Peyer's patch (tissue), 4 donors: ENCODE measurements at regions not wholly inside any gene's neighbourhood (a gene's known extent, or its start where the extent isn't known, plus 50 kb on each side); places are given as distances from the start of the nearest gene placed in this dataset.

Source experiments
- DNase-seq, 3 donors: peaks; one replicate each; pipeline ENCODE4 v3.0.0-alpha.2; 2017 to 2019
- H3K27ac ChIP-seq, 4 donors: fragments of 200-600 bp; sonication (generic); one replicate each; pipeline ENCODE4 v1.5.1; 2016 to 2019
- H3K27me3 ChIP-seq, 2 donors: fragments of 200-600 bp; sonication (generic); one replicate each; pipeline ENCODE4 v1.5.1; 2019
- H3K36me3 ChIP-seq, 3 donors: fragments of 200-600 bp; sonication (generic); one replicate each; pipeline ENCODE4 v1.5.1; 2016 to 2019
- H3K4me1 ChIP-seq, 4 donors: fragments of 200-600 bp; sonication (generic); one replicate each; pipeline ENCODE4 v1.5.1; 2016 to 2019
- H3K4me3 ChIP-seq, 4 donors: fragments of 200-600 bp; sonication (generic); 1 replicate in 3 of 4; 2 replicates in 1 of 4; pipeline ENCODE4 v1.5.1; 2016 to 2019; ENCODE audit warnings: mild to moderate bottlenecking in 1 of 4
- H3K9me3 ChIP-seq, 4 donors: fragments of 200-600 bp; sonication (generic); one replicate each; pipeline ENCODE4 v1.5.1; 2016 to 2019; ENCODE audit warnings: mild to moderate bottlenecking in 1 of 4
- POLR2A ChIP-seq, 2 donors: fragments of 450-650 bp; IDR thresholded peaks; one replicate each; pipeline ENCODE4 v1.5.1; 2017; ENCODE audit warnings: antibody characterized with exemption in 2 of 2, mild to moderate bottlenecking in 2 of 2, moderate library complexity in 2 of 2
- TF ChIP-seq, protein P1 (sequence below), 6 experiments: fragments of 450-650 bp in 4 of 6; fragments of 200-600 bp in 2 of 6; sonication (generic) in 1 of 6; IDR thresholded peaks; one replicate each; pipeline ENCODE4 v1.5.1; 2017 to 2019; ENCODE audit warnings: antibody characterized with exemption in 6 of 6, mild to moderate bottlenecking in 3 of 6, moderate library complexity in 1 of 6

DNA sequence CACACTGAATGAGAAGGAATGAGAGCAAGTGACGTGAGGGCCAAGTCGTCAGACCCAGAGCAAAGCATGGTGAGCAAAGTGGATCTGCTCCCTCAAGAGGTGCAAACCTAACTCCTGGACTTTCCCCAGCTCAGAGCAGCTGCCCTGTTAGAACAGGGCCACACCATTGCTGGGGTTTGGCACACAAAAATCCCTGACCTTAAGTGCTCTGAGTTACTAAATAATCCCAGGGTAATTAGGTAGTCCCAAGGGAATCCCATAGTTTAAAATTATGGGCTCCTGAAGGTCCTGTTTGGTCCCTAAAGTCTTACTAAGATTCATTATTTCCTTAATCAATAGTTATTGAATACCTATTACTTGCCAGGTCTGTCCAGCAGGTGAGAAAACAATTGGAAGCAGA, 165.1 kb upstream of the TNFAIP3 start:
- no peak for DNase-seq
- no peaks in the 10 kb centered on the region for H3K9me3 ChIP-seq
- H3K27ac ChIP-seq = no peak overlapping the region
- no peaks in the 10 kb centered on the region for H3K27me3 ChIP-seq
- H3K4me3 ChIP-seq = no peak overlapping the region
- H3K36me3 ChIP-seq = no peaks in the 10 kb centered on the region
- H3K4me1 ChIP-seq = peaks cover 0 to 12% (median 0%) of the 10 kb centered on the region in 4 donors
- TF ChIP-seq, protein P1, sequence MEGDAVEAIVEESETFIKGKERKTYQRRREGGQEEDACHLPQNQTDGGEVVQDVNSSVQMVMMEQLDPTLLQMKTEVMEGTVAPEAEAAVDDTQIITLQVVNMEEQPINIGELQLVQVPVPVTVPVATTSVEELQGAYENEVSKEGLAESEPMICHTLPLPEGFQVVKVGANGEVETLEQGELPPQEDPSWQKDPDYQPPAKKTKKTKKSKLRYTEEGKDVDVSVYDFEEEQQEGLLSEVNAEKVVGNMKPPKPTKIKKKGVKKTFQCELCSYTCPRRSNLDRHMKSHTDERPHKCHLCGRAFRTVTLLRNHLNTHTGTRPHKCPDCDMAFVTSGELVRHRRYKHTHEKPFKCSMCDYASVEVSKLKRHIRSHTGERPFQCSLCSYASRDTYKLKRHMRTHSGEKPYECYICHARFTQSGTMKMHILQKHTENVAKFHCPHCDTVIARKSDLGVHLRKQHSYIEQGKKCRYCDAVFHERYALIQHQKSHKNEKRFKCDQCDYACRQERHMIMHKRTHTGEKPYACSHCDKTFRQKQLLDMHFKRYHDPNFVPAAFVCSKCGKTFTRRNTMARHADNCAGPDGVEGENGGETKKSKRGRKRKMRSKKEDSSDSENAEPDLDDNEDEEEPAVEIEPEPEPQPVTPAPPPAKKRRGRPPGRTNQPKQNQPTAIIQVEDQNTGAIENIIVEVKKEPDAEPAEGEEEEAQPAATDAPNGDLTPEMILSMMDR (IDR thresholded peaks at IDR 0.05) = no peak
- TF ChIP-seq POLR2A (IDR thresholded peaks at IDR 0.05) = no peak

DNA sequence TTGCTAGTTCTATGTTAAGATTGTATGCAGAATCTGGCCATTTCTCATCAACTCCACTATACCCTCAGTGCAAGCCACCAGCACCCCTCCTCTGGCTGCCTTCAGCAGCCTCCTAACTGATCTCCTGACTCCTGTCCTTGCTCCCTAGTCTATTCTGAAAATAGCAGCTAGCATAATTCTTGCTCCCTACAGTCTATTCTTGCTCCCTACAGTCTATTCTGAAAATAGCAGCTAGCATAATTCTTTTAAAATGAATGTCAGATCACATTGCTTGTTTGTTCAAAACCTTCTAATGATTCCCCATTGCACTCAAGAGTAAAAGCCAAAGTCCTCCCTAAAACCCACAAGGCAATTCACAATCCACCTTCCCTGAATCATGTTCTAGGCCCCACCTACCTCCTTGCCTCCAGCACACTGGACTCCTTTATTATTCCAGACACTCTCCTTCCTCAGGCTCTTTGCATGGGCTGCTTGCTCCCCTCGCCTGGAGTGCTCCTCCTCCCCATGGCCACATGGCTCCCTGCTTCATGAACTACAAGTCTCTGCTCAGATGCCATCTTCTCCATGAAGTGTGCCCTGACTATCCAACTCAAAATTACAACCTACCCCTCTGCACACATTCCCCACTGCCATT, 164.2 kb upstream of the TNFAIP3 start:
- DNase-seq = no peak
- H3K4me3 ChIP-seq = no peak overlapping the region
- no peak for TF ChIP-seq POLR2A (IDR thresholded peaks at IDR 0.05)
- TF ChIP-seq, protein P1 (IDR thresholded peaks at IDR 0.05) = peak in 2 of 6 experiments; percentile 5 to 28

DNA sequence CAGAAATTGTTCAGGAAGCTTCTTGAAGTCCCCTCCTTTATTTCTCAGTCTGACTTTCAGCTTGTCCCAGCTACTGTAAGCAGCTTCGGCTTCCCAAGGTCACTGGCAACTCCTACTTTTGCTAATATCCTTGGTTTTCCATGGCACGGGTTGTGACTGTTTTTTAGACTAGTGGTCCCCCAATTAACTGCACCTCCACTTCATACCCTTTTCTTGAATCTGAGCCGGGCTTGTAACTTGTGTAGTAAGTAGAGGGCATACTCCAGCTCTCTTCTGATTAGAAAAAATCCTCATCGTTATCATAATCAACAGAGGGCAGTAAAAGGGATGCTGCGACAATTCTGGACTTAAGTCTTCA, 162.3 kb upstream of the TNFAIP3 start:
- H3K4me1 ChIP-seq = peaks cover 0 to 5% (median 0%) of the 10 kb centered on the region in 4 donors
- TF ChIP-seq POLR2A (IDR thresholded peaks at IDR 0.05) = no peak
- TF ChIP-seq, protein P1 (IDR thresholded peaks at IDR 0.05) = no peak
- H3K27ac ChIP-seq = no peak overlapping the region
- no peak for DNase-seq
- H3K36me3 ChIP-seq = no peaks in the 10 kb centered on the region
- no peaks in the 10 kb centered on the region for H3K27me3 ChIP-seq
- no peaks in the 10 kb centered on the region for H3K9me3 ChIP-seq
- H3K4me3 ChIP-seq = no peak overlapping the region

More for the DNA sequence above, 164.2 kb upstream of the TNFAIP3 start:
- H3K27ac ChIP-seq = no peak overlapping the region
- H3K27me3 ChIP-seq = no peaks in the 10 kb centered on the region
- no peaks in the 10 kb centered on the region for H3K9me3 ChIP-seq
- no peaks in the 10 kb centered on the region for H3K36me3 ChIP-seq
- H3K4me1 ChIP-seq = peaks cover 0 to 4% (median 1%) of the 10 kb centered on the region in 4 donors

DNA sequence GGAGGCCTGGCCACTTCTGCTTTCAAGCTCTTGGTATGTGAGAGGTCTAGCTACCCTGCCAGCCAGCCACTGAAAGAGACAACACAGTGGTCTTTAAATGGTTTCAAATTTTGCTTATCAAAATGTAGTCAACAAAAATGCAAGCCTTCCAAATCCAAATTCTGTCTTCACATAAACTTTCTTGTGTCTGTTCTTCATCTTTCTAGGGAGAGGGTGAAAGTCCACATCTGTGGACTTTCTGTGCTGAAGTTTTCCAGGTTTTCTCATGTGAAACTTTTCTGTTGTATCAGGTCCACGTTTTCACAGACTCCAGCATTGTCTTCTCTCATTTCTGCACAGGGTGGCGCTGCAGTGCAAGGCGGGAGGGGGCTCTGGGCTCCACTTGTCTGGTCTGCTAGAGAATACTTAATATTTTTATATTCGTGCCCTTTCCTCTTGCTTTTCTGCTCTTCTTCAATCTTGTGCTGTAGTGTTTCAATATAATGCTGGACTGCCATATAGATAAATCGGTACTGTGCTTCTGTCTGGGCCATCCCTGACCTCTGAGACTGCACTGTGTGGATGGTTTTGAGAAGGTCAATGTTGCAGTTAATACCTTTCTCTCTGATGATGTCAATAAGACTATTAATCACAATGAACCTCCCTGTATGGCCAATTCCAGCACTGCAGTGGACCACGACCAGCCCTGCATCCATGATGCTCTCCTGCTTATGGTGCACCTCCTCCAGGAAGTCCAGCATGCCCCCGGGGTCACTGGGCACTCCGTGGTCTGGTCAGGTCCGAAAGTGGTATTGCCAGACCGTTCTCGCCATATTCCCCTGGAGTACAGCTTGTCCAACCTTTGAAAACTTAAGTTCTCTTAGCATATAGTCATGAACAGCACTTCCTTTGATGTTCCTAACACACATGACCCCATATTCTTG, 161.6 kb upstream of the TNFAIP3 start:
- no peaks in the 10 kb centered on the region for H3K27me3 ChIP-seq
- TF ChIP-seq POLR2A (IDR thresholded peaks at IDR 0.05) = no peak
- TF ChIP-seq, protein P1 (IDR thresholded peaks at IDR 0.05) = peak; percentile 24 to 82 (median 68)
- H3K4me3 ChIP-seq = no peak overlapping the region
- peak; percentile 54 to 80 (median 72) for DNase-seq
- H3K9me3 ChIP-seq = no peaks in the 10 kb centered on the region
- peak overlapping the region in 1 of 4 donors; percentile 31 for H3K27ac ChIP-seq
- H3K4me1 ChIP-seq = peaks cover 0 to 5% (median 0%) of the 10 kb centered on the region in 4 donors
- H3K36me3 ChIP-seq = no peaks in the 10 kb centered on the region

DNA sequence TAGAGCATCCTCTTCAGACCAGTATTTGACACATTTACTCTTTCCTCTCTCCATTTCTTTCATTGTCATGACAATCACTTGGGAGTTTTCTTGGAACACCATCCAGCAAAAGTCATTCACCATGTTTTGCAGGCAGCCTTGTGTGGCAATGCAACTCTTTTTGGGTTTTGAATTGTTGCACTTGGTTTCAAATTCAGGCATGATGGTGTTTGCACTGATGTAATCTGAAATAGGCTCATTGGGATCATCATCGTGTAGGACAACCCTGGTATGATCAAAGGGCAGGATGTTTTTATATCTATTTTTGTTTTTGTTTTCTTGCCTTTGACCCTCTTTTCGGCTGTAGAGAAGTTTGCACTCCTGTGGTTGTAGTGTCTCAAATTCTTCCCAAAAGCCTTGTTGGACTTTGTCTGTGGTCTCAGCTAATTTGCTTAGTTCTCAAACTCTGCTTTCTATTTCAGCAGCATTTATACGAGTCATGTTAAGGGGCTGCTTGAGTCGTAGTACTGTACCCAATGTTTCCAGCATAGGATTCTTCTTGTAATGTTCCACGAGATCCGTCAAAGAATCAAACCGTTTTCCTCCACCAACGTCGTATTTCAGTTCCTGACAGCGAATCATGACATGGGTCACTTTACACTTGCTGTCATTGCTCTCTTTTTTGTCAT, 160.8 kb upstream of the TNFAIP3 start:
- H3K4me3 ChIP-seq = no peak overlapping the region
- H3K27me3 ChIP-seq = no peaks in the 10 kb centered on the region
- no peaks in the 10 kb centered on the region for H3K36me3 ChIP-seq
- no peaks in the 10 kb centered on the region for H3K9me3 ChIP-seq
- peaks cover 0 to 5% (median 0%) of the 10 kb centered on the region in 4 donors for H3K4me1 ChIP-seq
- peak overlapping the region in 1 of 4 donors; percentile 67 for H3K27ac ChIP-seq
- TF ChIP-seq POLR2A (IDR thresholded peaks at IDR 0.05) = no peak
- TF ChIP-seq, protein P1 (IDR thresholded peaks at IDR 0.05) = no peak
- DNase-seq = no peak
